HL-60 (cell line): ENCODE measurements at regions not wholly inside any gene's neighbourhood (a gene's known extent, or its start where the extent isn't known, plus 50 kb on each side); places are given as distances from the start of the nearest gene placed in this dataset.

ENCODE experiments used
- DNase-seq, 2 experiments: peaks; one replicate each; pipeline ENCODE4 v3.0.0-alpha.2; 2010 to 2020; ENCODE audit warnings: low read depth in 1 of 2, low spot score in 1 of 2
- H3K27ac ChIP-seq: fragments of 250-450 bp; sonication (Bioruptor Pico); replicated peaks from 2 replicates; pipeline ENCODE4 v1.5.1; 2020; ENCODE audit warnings: mild to moderate bottlenecking, moderate library complexity
- H3K27me3 ChIP-seq: fragments of 250-450 bp; sonication (Bioruptor Pico); 2 replicates; pipeline ENCODE4 v1.5.1; 2021; ENCODE audit warnings: mild to moderate bottlenecking, moderate library complexity; ENCODE audit not compliant: insufficient read depth, poor library complexity, severe bottlenecking
- H3K4me3 ChIP-seq: replicated peaks from 2 replicates; pipeline ENCODE4 v1.5.1; 2011; ENCODE audit warnings: mild to moderate bottlenecking, control low read depth, low read length; ENCODE audit not compliant: insufficient read depth
- CTCF ChIP-seq: IDR thresholded peaks from one replicate; pipeline ENCODE4 v1.5.1; 2011; ENCODE audit warnings: low read length, control low read depth, inconsistent platforms; ENCODE audit not compliant: insufficient read depth
- GABPA ChIP-seq: IDR thresholded peaks from 2 replicates; pipeline ENCODE4 v1.6.1; 2012; ENCODE audit warnings: low read depth
- POLR2AphosphoS5 ChIP-seq: IDR thresholded peaks from 2 replicates; pipeline ENCODE4 v1.6.1; 2012; ENCODE audit warnings: low read depth
- REST ChIP-seq: IDR thresholded peaks from 2 replicates; pipeline ENCODE4 v1.6.1; 2012; ENCODE audit warnings: low read depth; ENCODE audit not compliant: insufficient replicate concordance
- SPI1 ChIP-seq: IDR thresholded peaks from 2 replicates; pipeline ENCODE4 v1.6.1; 2012; ENCODE audit warnings: low read depth, mild to moderate bottlenecking, borderline replicate concordance

GRCh38 chr17:34699181-34699580 is 119.8 kb downstream of the TMEM132E start:
- Histone ChIP-seq H3K27ac (no peak overlapping the region), H3K27me3 (no peaks in the 10 kb centered on the region), H3K4me3 (no peak overlapping the region)
- DNase-seq, result no peak
- TF ChIP-seq REST (no peak), SPI1 (no peak), CTCF (no peak), POLR2AphosphoS5 (no peak)

- no peak for DNase-seq
- TF ChIP-seq SPI1 (no peak), POLR2AphosphoS5 (no peak), REST (no peak), CTCF (no peak), GABPA (no peak)
- Histone ChIP-seq H3K27me3 (no peaks in the 10 kb centered on the region), H3K4me3 (no peak overlapping the region), H3K27ac (no peak overlapping the region)
These were observed 113.5 kb downstream of the TMEM132E start for GRCh38 chr17:34692920-34693319.
